ENCODE measurements at regions not wholly inside any gene's neighbourhood (a gene's known extent, or its start where the extent isn't known, plus 50 kb on each side); places are given as distances from the start of the nearest gene placed in this dataset.

GRCh38 chr5:112625246-112625645 lies 112.4 kb upstream of the APC start:
- intact Hi-C loops (cut with DNase I): no loop called here
- ATAC-seq (no peak), DNase-seq (no peak)
- Histone ChIP-seq H3K36me3 (replicated peaks in 1 of 2; ENCODE audit: insufficient read depth in 1 of 2, low read depth in 2 of 2) (no peaks in the 10 kb centered on the region), H3K27ac (no peak overlapping the region), H3K4me1 (peaks cover 3% of the 10 kb centered on the region), H3K27me3 (no peaks in the 10 kb centered on the region), H3K9me3 (no peaks in the 10 kb centered on the region), H3K4me3 (no peak overlapping the region)
- WGBS, 2 donors: 75 to 84% methylated on average over 3 of the region's 3 CpGs
- no peak for TF ChIP-seq CTCF (IDR thresholded peaks at IDR 0.05)
- no peak for TF ChIP-seq POLR2A (IDR thresholded peaks at IDR 0.05)

GRCh38 chr5:112625689-112626438 lies 111.8 kb upstream of the APC start:
- TF ChIP-seq POLR2A (IDR thresholded peaks at IDR 0.05) (no peak), CTCF (IDR thresholded peaks at IDR 0.05) (no peak)
- intact Hi-C loops (cut with DNase I): no loop called here
- DNase-seq (no peak), ATAC-seq (no peak)
- H3K36me3 ChIP-seq (replicated peaks in 1 of 2; ENCODE audit: insufficient read depth in 1 of 2, low read depth in 2 of 2): no peaks in the 10 kb centered on the region
- WGBS, 2 donors: 74 to 75% methylated on average over 4 of the region's 4 CpGs
- H3K4me1 ChIP-seq: peaks cover 3% of the 10 kb centered on the region
- H3K9me3 ChIP-seq: no peaks in the 10 kb centered on the region
- no peak overlapping the region for H3K4me3 ChIP-seq
- H3K27me3 ChIP-seq: no peaks in the 10 kb centered on the region
- no peak overlapping the region for H3K27ac ChIP-seq

GRCh38 chr5:112626715-112627114 lies 111.0 kb upstream of the APC start:
- TF ChIP-seq POLR2A (IDR thresholded peaks at IDR 0.05): no peak
- no peak for TF ChIP-seq CTCF (IDR thresholded peaks at IDR 0.05)
- WGBS, 2 donors: 76 to 83% methylated on average over 4 of the region's 4 CpGs
- ATAC-seq: no peak
- Histone ChIP-seq H3K27me3 (no peaks in the 10 kb centered on the region), H3K9me3 (no peaks in the 10 kb centered on the region), H3K4me3 (no peak overlapping the region), H3K27ac (no peak overlapping the region), H3K4me1 (peaks cover 3% of the 10 kb centered on the region), H3K36me3 (replicated peaks in 1 of 2; ENCODE audit: insufficient read depth in 1 of 2, low read depth in 2 of 2) (no peaks in the 10 kb centered on the region)
- intact Hi-C loops (cut with DNase I): no loop called here
- DNase-seq: no peak

- Histone ChIP-seq H3K36me3 (replicated peaks in 1 of 2; ENCODE audit: insufficient read depth in 1 of 2, low read depth in 2 of 2) (no peaks in the 10 kb centered on the region), H3K4me3 (no peak overlapping the region), H3K4me1 (peaks cover 3% of the 10 kb centered on the region), H3K9me3 (no peaks in the 10 kb centered on the region), H3K27ac (no peak overlapping the region), H3K27me3 (no peaks in the 10 kb centered on the region)
- DNase-seq (no peak), ATAC-seq (peak; percentile 24)
- WGBS, 2 donors: 28 to 35% methylated on average over 6 of the region's 6 CpGs
- intact Hi-C loops (cut with DNase I): no loop called here
- TF ChIP-seq CTCF (IDR thresholded peaks at IDR 0.05): peak in 2 of 7 experiments; percentile 8 to 13
- TF ChIP-seq POLR2A (IDR thresholded peaks at IDR 0.05): no peak
Measured at GRCh38 chr5:112628214-112628980, 109.3 kb upstream of the APC start.
